ENCODE measurements at regions not wholly inside any gene's neighbourhood (a gene's known extent, or its start where the extent isn't known, plus 50 kb on each side); places are given as distances from the start of the nearest gene placed in this dataset.

DNA sequence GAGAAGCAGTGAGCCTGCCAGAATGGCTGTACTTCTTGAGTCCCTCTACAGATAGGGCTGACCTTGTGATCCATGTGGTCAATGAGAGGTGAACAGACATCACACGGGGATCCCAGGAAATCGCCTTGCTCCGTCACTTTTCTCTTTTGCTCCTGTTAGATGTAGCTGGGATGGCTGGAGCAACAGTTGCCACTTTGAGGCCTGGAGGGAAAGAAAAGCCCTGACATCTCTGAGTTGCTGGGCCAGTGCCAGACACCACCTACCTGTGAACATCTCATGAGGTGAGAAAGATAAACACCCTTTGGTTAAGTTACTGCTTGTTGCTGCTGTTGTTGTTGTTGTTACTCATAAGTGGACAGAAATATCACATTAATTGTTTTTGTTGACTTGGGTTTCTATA, 840.3 kb downstream of the TBC1D22A start:
- TF ChIP-seq, protein P1, sequence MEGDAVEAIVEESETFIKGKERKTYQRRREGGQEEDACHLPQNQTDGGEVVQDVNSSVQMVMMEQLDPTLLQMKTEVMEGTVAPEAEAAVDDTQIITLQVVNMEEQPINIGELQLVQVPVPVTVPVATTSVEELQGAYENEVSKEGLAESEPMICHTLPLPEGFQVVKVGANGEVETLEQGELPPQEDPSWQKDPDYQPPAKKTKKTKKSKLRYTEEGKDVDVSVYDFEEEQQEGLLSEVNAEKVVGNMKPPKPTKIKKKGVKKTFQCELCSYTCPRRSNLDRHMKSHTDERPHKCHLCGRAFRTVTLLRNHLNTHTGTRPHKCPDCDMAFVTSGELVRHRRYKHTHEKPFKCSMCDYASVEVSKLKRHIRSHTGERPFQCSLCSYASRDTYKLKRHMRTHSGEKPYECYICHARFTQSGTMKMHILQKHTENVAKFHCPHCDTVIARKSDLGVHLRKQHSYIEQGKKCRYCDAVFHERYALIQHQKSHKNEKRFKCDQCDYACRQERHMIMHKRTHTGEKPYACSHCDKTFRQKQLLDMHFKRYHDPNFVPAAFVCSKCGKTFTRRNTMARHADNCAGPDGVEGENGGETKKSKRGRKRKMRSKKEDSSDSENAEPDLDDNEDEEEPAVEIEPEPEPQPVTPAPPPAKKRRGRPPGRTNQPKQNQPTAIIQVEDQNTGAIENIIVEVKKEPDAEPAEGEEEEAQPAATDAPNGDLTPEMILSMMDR (IDR thresholded peaks at IDR 0.05; ENCODE audit: low read length), result no peak
- TF ChIP-seq EZH2 (optimal IDR thresholded peaks at IDR 0.05; ENCODE audit: low read depth, low read length), result no peak

Measured in MM.1S (cell line).